HepG2 (cell line): ENCODE measurements at regions not wholly inside any gene's neighbourhood (a gene's known extent, or its start where the extent isn't known, plus 50 kb on each side); places are given as distances from the start of the nearest gene placed in this dataset.

Experiments used
- ATAC-seq: fragments of 200-7000 bp; cut with Tn5 transposase; 3 replicates; pipeline ENCODE4 v1.9.1; 2020; ENCODE audit warnings: mild to moderate bottlenecking, moderate library complexity
- BruUV-seq: library from RNA; stranded (reverse); fragments of 400-500 nt; replicated peaks from 2 replicates; lab custom pipeline; 2021; lab: Mats Ljungman, UMichigan
- CTCF ChIA-PET: fragments of 300-600 bp; formaldehyde crosslinking; extraction: SDS; loops from one replicate; lab custom pipeline; 2021; ENCODE audit warnings: low total read pairs, inconsistent platforms, low intra/inter-chr PET ratio; lab: Yijun Ruan, JAX
- POLR2A ChIA-PET: fragments of 350-600 bp; sonication (Branson Sonifier 250); formaldehyde crosslinking; loops from one replicate; lab custom pipeline; 2020; ENCODE audit warnings: antibody characterized with exemption, inconsistent platforms; lab: Yijun Ruan, JAX
- DNase-seq: peaks from one replicate; pipeline ENCODE4 v3.0.0-alpha.2; 2015; ENCODE audit warnings: low spot score
- FAIRE-seq: peaks from 3 replicates; lab custom pipeline; 2011; peaks lifted over from hg19 to GRCh38; lab: Jason Lieb, UNC
- H2AFZ ChIP-seq: one replicate; pipeline ENCODE4 v1.6.1; 2011; ENCODE audit warnings: low read length, inconsistent platforms
- H3K27ac ChIP-seq: fragments of 300-600 bp; 3 replicates; pipeline ENCODE4 v1.8.0; 2011; ENCODE audit warnings: mixed run types, mild to moderate bottlenecking, mixed read lengths, low read length, inconsistent platforms; ENCODE audit not compliant: insufficient read depth; ENCODE audit errors: extremely low read length
- H3K27me3 ChIP-seq, 2 experiments: fragments of 200-600 bp in 1 of 2; 2 replicates in 1 of 2; 3 replicates in 1 of 2; pipeline versions ENCODE4 v1.6.0 to v1.8.0; 2011; ENCODE audit warnings: low read length in 2 of 2, mild to moderate bottlenecking in 2 of 2, moderate library complexity in 2 of 2, inconsistent platforms in 1 of 2; ENCODE audit not compliant: insufficient read depth in 2 of 2, control insufficient read depth in 1 of 2
- H3K36me3 ChIP-seq, 2 experiments: fragments of 200-600 bp in 1 of 2; replicated peaks in 1 of 2; 2 replicates in 1 of 2; 3 replicates in 1 of 2; pipeline versions ENCODE4 v1.5.1 to v1.8.0; 2011; ENCODE audit warnings: low read length in 2 of 2, inconsistent platforms in 1 of 2; ENCODE audit not compliant: insufficient read depth in 2 of 2, control insufficient read depth in 1 of 2
- H3K4me1 ChIP-seq: 2 replicates; pipeline ENCODE4 v1.5.1; 2012; ENCODE audit warnings: low read length, inconsistent platforms; ENCODE audit not compliant: insufficient read depth
- H3K4me2 ChIP-seq: 2 replicates; pipeline ENCODE4 v1.6.0; 2011; ENCODE audit warnings: low read depth, low read length, inconsistent platforms
- H3K4me3 ChIP-seq, 3 experiments: fragments of 200-600 bp in 1 of 3; sonication (generic), shearing (Covaris generic) in 1 of 3; replicated peaks in 1 of 3; 2 replicates each; pipeline ENCODE4 v1.5.1; 2011 to 2016; ENCODE audit warnings: low read length in 3 of 3, inconsistent platforms in 2 of 3, low read depth in 2 of 3, mild to moderate bottlenecking in 2 of 3, control low read depth in 1 of 3, mixed read lengths in 1 of 3; ENCODE audit not compliant: insufficient read depth in 1 of 3
- H3K79me2 ChIP-seq: one replicate; pipeline ENCODE4 v1.6.1; 2011; ENCODE audit warnings: low read length, inconsistent platforms; ENCODE audit not compliant: insufficient read depth
- H3K9ac ChIP-seq: 2 replicates; pipeline ENCODE4 v1.6.0; 2011; ENCODE audit warnings: mild to moderate bottlenecking, low read depth, low read length, inconsistent platforms; ENCODE audit not compliant: insufficient read depth
- H3K9me3 ChIP-seq: 2 replicates; pipeline ENCODE4 v1.5.1; 2012; ENCODE audit warnings: mild to moderate bottlenecking, low read length
- H4K20me1 ChIP-seq: 2 replicates; pipeline ENCODE4 v1.6.0; 2011; ENCODE audit warnings: inconsistent platforms, mild to moderate bottlenecking, low read length, moderate library complexity; ENCODE audit not compliant: insufficient read depth
- BRD4 ChIP-seq: sonication (generic); formaldehyde crosslinking; IDR thresholded peaks from 2 replicates; pipeline ENCODE4 v1.4.0; 2020; ENCODE audit warnings: missing genetic modification reagents
- CENPX ChIP-seq: sonication (generic); formaldehyde crosslinking; IDR thresholded peaks from 2 replicates; pipeline ENCODE4 v1.9.0; 2021; ENCODE audit warnings: mild to moderate bottlenecking, missing genetic modification reagents, moderate library complexity
- GZF1 ChIP-seq: sonication (generic); formaldehyde crosslinking; IDR thresholded peaks from 2 replicates; pipeline ENCODE4 v1.5.1; 2020; ENCODE audit warnings: mild to moderate bottlenecking, missing genetic modification reagents
- HDAC1 ChIP-seq: sonication (generic); formaldehyde crosslinking; IDR thresholded peaks from 2 replicates; pipeline ENCODE4 v1.5.1; 2020; ENCODE audit warnings: mild to moderate bottlenecking, missing genetic modification reagents
- KAT2B ChIP-seq: fragments of 150-350 bp; IDR thresholded peaks from 2 replicates; pipeline ENCODE4 v1.6.1; 2014; ENCODE audit warnings: low read depth, low read length, borderline replicate concordance
- MEIS2 ChIP-seq: sonication (generic); formaldehyde crosslinking; IDR thresholded peaks from 2 replicates; pipeline ENCODE4 v1.9.0; 2021; ENCODE audit warnings: mild to moderate bottlenecking, missing genetic modification reagents
- MLLT10 ChIP-seq: sonication (generic); formaldehyde crosslinking; IDR thresholded peaks from 2 replicates; pipeline ENCODE4 v1.4.0; 2020; ENCODE audit warnings: missing genetic modification reagents
- ZNF558 ChIP-seq: sonication (generic); formaldehyde crosslinking; IDR thresholded peaks from 2 replicates; pipeline ENCODE4 v1.9.0; 2022; ENCODE audit warnings: mild to moderate bottlenecking, missing genetic modification reagents, borderline replicate concordance
- ZNF569 ChIP-seq: sonication (generic); formaldehyde crosslinking; IDR thresholded peaks from 2 replicates; pipeline ENCODE4 v1.5.0; 2020; ENCODE audit warnings: mild to moderate bottlenecking, missing genetic modification reagents, moderate library complexity, borderline replicate concordance
- ZNF615 ChIP-seq: sonication (generic); formaldehyde crosslinking; IDR thresholded peaks from 2 replicates; pipeline ENCODE4 v1.5.0; 2020; ENCODE audit warnings: mild to moderate bottlenecking, missing genetic modification reagents, borderline replicate concordance
- ZSCAN9 ChIP-seq: IDR thresholded peaks from 2 replicates; pipeline ENCODE4 v1.6.1; 2016; ENCODE audit warnings: borderline replicate concordance
- WGBS: methylation state at CpG from one replicate; pipeline ENCODE4 v1.1.6; 2017; ENCODE audit warnings: low lambda C conversion rate; 5-methylcytosine and 5-hydroxymethylcytosine counted together
- in situ Hi-C: cut with HindIII; loops from 2 replicates; pipeline ENCODE4 v1.10.0; 2017; ENCODE audit warnings: low pct_unique_long_range_greater_than_20kb; ENCODE audit not compliant: extremely low pct_ligation_motif_present
- intact Hi-C: fragments of 100-400 bp; cut with micrococcal nuclease; formaldehyde crosslinking; loops from one replicate; pipeline ENCODE4 v1.10.0; 2022; ENCODE audit not compliant: unreplicated experiment
- TF ChIP-seq, protein P1 (sequence below): sonication (generic); formaldehyde crosslinking; IDR thresholded peaks from 2 replicates; pipeline ENCODE4 v1.5.0; 2020; ENCODE audit warnings: mild to moderate bottlenecking, low read depth, missing genetic modification reagents, borderline replicate concordance
- TF ChIP-seq, protein P2 (sequence below): sonication (generic); formaldehyde crosslinking; IDR thresholded peaks from 2 replicates; pipeline ENCODE4 v1.5.0; 2020; ENCODE audit warnings: mild to moderate bottlenecking, missing genetic modification reagents, borderline replicate concordance

DNA sequence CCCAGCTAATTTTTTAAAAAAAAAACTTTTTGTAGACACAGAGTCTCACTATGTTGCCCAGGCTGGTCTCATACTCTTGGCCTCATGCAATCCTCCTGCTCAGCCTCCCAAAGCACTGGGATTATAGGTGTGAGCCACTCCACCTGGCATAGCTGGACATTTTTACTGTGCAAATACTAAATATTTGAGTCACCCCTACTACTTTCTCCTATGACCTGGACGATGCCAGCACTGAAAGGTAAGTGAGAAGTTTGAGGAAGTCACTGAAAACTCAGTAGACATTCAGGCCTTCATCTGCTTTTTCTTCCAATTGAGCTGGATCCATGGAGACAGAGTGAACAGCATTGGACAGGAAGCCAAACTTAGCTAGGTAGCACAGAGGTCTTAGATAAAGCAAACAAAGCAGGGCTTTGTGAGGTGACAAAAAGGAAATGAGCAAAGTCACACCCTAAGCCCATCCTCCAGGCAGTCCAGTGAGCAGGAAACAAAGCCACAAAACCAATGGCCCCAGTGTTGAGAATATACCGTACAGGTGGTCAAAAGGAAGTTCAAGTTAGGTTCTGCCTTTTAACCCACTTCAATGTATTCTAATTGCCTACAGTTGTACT, 192.6 kb upstream of the RASA1 start:
- Histone ChIP-seq H3K4me3 (no peak overlapping the region), H3K27ac (no peak overlapping the region)
- POLR2A ChIA-PET = no interaction called here

DNA sequence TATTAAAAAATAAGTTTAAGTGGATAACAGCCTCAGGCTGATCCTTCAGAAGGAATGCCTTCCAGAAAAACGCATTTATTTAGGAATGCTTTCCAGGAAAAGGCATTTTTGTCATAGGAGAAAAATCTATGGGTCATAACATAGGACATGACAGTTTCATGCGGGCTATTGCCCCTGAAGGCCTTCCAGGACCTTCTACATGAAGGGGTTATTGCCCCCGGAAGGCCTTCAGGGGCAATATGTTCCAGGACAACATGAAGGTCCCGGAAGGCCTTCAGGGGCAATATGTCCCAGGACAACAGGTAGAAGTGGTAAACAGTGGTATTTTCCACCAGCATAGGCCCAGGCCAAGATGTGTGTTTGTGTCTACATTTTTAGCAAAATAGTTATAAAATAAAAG, 191.3 kb upstream of the RASA1 start:
- H3K4me1 ChIP-seq = no peaks in the 10 kb centered on the region
- H4K20me1 ChIP-seq = no peaks in the 10 kb centered on the region
- H3K9me3 ChIP-seq = no peaks in the 10 kb centered on the region
- no peak overlapping the region for H3K27ac ChIP-seq
- CTCF ChIA-PET = no interaction called here
- intact Hi-C loops = loop anchor here (10.0 kb wide), 1 partner anchor 258 kb away; no protein-coding TSS in a partner anchor
- no TSS peak for BruUV-seq
- in situ Hi-C loops = no loop called here
- POLR2A ChIA-PET = no interaction called here
- TF ChIP-seq CENPX (CRISPR knock-in tag) (no peak), ZNF569 (CRISPR knock-in tag) (no peak), ZNF558 (CRISPR knock-in tag) (no peak), MLLT10 (CRISPR knock-in tag) (no peak), GZF1 (CRISPR knock-in tag) (no peak), KAT2B (no peak), MEIS2 (CRISPR knock-in tag) (no peak), BRD4 (no peak)
- TF ChIP-seq, protein P1, sequence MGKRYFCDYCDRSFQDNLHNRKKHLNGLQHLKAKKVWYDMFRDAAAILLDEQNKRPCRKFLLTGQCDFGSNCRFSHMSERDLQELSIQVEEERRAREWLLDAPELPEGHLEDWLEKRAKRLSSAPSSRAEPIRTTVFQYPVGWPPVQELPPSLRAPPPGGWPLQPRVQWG = no peak
- TF ChIP-seq, protein P2, sequence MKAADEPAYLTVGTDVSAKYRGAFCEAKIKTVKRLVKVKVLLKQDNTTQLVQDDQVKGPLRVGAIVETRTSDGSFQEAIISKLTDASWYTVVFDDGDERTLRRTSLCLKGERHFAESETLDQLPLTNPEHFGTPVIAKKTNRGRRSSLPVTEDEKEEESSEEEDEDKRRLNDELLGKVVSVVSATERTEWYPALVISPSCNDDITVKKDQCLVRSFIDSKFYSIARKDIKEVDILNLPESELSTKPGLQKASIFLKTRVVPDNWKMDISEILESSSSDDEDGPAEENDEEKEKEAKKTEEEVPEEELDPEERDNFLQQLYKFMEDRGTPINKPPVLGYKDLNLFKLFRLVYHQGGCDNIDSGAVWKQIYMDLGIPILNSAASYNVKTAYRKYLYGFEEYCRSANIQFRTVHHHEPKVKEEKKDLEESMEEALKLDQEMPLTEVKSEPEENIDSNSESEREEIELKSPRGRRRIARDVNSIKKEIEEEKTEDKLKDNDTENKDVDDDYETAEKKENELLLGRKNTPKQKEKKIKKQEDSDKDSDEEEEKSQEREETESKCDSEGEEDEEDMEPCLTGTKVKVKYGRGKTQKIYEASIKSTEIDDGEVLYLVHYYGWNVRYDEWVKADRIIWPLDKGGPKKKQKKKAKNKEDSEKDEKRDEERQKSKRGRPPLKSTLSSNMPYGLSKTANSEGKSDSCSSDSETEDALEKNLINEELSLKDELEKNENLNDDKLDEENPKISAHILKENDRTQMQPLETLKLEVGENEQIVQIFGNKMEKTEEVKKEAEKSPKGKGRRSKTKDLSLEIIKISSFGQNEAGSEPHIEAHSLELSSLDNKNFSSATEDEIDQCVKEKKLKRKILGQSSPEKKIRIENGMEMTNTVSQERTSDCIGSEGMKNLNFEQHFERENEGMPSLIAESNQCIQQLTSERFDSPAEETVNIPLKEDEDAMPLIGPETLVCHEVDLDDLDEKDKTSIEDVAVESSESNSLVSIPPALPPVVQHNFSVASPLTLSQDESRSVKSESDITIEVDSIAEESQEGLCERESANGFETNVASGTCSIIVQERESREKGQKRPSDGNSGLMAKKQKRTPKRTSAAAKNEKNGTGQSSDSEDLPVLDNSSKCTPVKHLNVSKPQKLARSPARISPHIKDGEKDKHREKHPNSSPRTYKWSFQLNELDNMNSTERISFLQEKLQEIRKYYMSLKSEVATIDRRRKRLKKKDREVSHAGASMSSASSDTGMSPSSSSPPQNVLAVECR (CRISPR knock-in tag) = no peak
- no peak for DNase-seq
- H2AFZ ChIP-seq = no peak overlapping the region
- no peak overlapping the region for H3K9ac ChIP-seq
- H3K27me3 ChIP-seq = no peaks in the 10 kb centered on the region; a peak in 1 of 5 replicates
- FAIRE-seq = no peak
- ATAC-seq = no peak
- H3K4me3 ChIP-seq = no peak overlapping the region
- 20% methylated on average over 4 of the region's 4 CpGs for WGBS
- no peaks in the 10 kb centered on the region for H3K36me3 ChIP-seq
- H3K79me2 ChIP-seq = no peaks in the 10 kb centered on the region
- no peak overlapping the region for H3K4me2 ChIP-seq

More for the DNA sequence above, 192.6 kb upstream of the RASA1 start:
- FAIRE-seq = no peak
- H4K20me1 ChIP-seq = no peaks in the 10 kb centered on the region
- WGBS = 11% methylated on average over 2 of the region's 2 CpGs
- BruUV-seq = no TSS peak
- TF ChIP-seq ZNF615 (no peak), MEIS2 (CRISPR knock-in tag) (no peak), ZSCAN9 (CRISPR knock-in tag) (no peak), HDAC1 (CRISPR knock-in tag) (no peak)
- TF ChIP-seq, all 625 proteins: peak for 0
- ATAC-seq = no peak
- DNase-seq = no peak
- Histone ChIP-seq H3K9ac (no peak overlapping the region), H3K4me2 (no peak overlapping the region), H3K27me3 (no peaks in the 10 kb centered on the region), H3K4me1 (no peaks in the 10 kb centered on the region), H3K79me2 (no peaks in the 10 kb centered on the region), H3K9me3 (no peaks in the 10 kb centered on the region), H2AFZ (no peak overlapping the region), H3K36me3 (no peaks in the 10 kb centered on the region)
- in situ Hi-C loops = no loop called here
- intact Hi-C loops = loop anchor here (10.0 kb wide), 1 partner anchor 260 kb away; no protein-coding TSS in a partner anchor
- CTCF ChIA-PET = no interaction called here
